T-helper 2 cell treated with Interferon-gamma antibody and Interleukin-4, amounts not matched to agents 100 ng/mL and 5 ng/mL, for 36 hours (primary cell): ENCODE measurements at regions not wholly inside any gene's neighbourhood (a gene's known extent, or its start where the extent isn't known, plus 50 kb on each side); places are given as distances from the start of the nearest gene placed in this dataset.

Source experiments
- intact Hi-C: fragments of 100-400 bp; cut with micrococcal nuclease; formaldehyde crosslinking; loops from one replicate; pipeline ENCODE4 v1.15.1; 2023

GRCh38 chr18:43571078-43571689 lies 293.9 kb upstream of the SYT4 start:
- intact Hi-C loops: loop anchor here (1.0 kb wide), 2 partner anchors 16 to 1813 kb away; no protein-coding TSS in a partner anchor

GRCh38 chr18:43572163-43572562 lies 294.9 kb upstream of the SYT4 start:
- intact Hi-C loops: no loop called here

GRCh38 chr18:43574974-43575373 lies 297.7 kb upstream of the SYT4 start:
- intact Hi-C loops: no loop called here

DNA sequence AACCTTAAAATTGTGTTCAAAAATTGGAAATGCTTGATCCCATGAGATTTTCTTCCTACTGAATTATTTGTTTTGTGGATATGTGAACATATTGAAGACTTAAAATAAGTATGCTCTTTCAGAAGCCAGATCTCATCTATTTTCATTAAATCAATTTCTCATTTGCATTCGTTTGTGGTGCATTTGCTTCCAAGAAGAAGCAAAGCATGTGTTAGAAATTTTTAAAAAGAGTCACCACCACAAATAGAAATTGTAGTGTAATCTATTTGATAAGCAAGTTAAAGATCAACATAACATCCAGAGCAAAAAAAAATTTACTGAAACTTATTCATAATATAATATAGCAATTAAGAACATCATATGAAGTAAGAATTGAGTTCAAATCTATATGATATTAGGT lies 300.9 kb upstream of the SYT4 start:
- intact Hi-C loops: no loop called here

DNA sequence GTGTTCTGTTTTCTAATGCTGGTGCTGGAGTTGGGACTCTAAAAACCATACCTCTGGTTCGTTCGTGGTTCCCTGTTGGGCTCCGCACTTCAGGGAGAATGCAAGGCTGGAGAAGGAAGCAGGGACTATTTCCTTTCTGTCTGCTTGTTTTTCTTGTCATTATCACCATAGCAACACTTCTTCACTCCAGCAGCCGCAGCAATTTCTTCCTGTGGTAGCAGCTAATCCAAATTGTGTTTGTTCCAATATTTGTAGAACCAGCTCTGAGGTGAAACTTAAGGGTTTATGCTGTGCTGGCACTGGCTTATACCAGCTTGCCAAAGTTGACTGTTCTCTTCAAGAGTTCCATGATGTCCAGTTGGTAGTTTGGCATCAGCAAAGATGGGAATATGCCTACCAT lies 301.4 kb upstream of the SYT4 start:
- intact Hi-C loops: no loop called here

DNA sequence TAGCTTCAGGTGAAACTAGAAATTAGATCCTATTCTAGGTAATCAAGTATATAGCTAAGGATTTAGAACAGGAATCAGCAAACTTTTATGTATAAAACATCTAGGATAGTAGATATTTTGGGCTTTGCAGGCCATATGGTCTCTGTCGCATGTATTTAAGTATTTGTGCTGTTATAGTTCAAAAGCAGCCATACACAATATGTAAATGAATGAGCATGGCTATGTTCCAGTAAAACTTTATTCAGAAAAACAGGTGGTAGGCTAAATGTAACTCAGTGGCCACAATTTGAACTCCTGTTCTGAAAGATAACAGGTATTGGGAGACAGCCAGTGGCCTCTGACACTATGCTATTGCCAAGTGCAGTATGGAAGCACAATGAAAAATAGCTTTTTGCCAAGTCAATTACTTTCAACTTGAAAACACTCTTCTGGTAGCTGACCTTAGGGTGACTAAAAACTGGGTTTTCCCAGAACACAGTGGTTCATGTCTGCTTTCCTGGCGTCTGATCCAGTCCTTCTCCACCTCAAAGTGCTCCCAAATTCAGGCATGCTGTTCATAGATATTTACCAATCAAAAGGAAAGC lies 304.7 kb upstream of the SYT4 start:
- intact Hi-C loops: no loop called here

GRCh38 chr18:43587538-43588153 lies 310.4 kb upstream of the SYT4 start:
- intact Hi-C loops: loop anchor here (1.0 kb wide), 1 partner anchor 16 kb away; no protein-coding TSS in a partner anchor

- intact Hi-C loops: no loop called here
These were observed 311.5 kb upstream of the SYT4 start for GRCh38 chr18:43588838-43589237.

GRCh38 chr18:43589611-43590151 lies 312.4 kb upstream of the SYT4 start:
- intact Hi-C loops: loop anchor here (10.0 kb wide), 1 partner anchor 1295 kb away; no protein-coding TSS in a partner anchor

DNA sequence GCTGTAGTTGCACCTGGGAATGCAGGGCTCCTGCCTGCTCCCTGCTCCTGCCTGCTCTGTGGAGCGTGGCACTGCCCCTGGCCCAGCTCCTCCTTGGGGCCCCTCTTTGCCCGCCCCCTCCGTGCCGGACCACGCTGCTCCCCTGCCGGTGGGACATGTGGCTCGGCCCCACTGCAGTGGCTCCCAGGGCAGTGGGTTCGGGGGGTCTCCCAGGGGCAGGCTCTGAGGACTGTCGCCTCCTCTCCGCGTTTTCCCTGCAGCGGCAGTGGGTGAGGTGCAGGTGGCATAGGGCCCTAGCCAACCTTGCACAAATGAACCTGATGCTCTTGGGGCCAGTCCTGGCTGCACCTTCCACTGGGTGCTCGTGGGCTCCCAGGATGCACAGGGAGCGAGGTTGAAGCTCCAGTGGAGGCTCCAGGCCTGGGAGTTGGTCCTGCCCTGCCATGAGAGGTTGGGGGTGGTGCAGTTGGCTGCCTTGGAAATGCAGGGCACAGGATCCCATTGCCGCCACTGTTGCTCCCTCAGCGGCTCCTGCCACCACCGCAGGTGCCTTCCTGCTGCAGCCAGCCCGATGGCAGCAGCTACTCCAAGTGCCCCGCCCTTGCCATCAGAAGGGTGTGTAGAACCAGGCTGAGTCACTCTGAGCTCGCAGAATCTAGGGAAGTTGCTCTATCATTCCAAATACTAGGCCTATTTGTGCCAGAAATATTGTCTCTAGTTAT lies 313.1 kb upstream of the SYT4 start:
- intact Hi-C loops: loop anchor here (10.0 kb wide), 1 partner anchor 1296 kb away; no protein-coding TSS in a partner anchor

DNA sequence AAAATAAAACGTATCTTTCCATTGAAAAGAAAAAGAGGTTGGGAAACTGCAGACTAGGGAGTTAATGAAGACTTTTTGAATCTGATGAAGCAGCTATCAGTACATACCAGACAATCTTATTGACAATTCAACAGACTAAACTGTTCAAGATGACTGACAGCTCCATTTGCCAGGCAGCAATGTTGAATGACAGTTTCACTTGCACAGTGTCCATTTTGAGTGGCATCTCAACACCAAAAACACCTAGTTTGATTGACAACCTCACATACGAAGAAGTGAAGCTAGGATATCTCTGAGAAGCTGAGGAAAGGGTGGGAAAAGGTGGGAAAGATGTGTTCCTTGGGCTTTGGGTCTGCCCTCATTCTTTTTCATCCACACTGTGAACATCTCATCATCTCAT lies 315.0 kb upstream of the SYT4 start:
- intact Hi-C loops: loop anchor here (10.0 kb wide), 1 partner anchor 1297 kb away; no protein-coding TSS in a partner anchor

GRCh38 chr18:43596105-43596712 lies 318.9 kb upstream of the SYT4 start:
- intact Hi-C loops: loop anchor here (10.0 kb wide), 1 partner anchor 1301 kb away; no protein-coding TSS in a partner anchor

GRCh38 chr18:43601432-43601831 lies 324.1 kb upstream of the SYT4 start:
- intact Hi-C loops: no loop called here

DNA sequence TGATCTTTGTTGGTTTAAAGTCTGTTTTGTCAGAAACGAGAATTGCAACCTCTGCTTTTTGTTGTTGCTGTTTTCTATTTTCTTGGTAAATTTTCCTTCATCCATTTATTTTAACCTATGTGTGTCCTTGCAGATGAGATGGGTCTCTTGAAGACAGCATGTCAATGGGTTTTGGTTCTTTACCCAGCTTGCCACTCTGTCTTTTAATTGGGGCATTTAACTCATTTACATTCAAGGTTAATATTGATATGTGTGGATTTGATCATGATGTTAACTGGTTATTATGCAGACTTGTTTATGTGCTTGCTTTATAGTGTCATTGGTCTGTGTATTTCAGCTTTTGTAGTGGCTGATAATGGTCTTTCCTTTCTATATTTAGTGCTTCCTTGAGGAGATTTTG lies 327.9 kb upstream of the SYT4 start:
- intact Hi-C loops: no loop called here

DNA sequence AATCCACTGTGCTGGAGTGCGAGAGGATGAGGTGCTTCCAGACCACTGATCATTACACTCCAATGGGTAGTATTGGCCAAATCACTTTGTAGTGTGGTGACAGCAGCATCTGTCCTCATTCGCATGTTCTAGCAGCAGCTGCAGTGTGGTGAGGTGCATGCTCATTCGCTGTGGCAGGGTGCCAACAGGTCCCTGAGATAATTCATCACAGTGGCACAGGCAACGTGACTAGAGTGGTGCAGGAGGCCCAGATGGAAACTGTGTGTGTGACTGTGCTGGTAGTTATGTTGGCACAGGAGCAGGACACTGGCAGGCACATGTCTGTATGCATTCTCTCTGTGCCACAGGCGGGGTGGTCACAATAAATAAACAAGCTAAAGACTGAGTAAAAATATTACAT lies 329.5 kb upstream of the SYT4 start:
- intact Hi-C loops: no loop called here

GRCh38 chr18:43620936-43621335 lies 343.6 kb upstream of the SYT4 start:
- intact Hi-C loops: loop anchor here (1.0 to 10.0 kb wide), 2 partner anchors 1591 to 2004 kb away; no protein-coding TSS in a partner anchor

DNA sequence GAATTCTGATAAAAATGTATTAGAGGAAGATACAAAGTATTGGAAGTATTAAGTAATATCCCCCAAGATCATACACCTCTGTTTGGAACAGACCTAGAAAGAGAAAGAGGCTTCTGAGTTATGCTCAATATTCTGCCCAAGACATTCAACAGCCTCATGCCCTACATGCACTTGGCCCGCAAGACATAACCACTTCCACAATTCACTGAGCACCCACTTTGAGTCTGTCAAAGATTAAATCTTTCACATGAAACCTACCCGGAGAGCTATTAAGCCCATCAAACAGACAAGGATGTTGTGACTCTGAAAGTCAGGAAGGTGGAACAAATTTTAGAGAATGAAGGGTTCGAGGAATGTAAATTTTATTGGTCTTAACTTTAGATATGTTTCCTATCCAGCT lies 344.7 kb upstream of the SYT4 start:
- intact Hi-C loops: loop anchor here (10.0 kb wide), 1 partner anchor 2003 kb away; no protein-coding TSS in a partner anchor

DNA sequence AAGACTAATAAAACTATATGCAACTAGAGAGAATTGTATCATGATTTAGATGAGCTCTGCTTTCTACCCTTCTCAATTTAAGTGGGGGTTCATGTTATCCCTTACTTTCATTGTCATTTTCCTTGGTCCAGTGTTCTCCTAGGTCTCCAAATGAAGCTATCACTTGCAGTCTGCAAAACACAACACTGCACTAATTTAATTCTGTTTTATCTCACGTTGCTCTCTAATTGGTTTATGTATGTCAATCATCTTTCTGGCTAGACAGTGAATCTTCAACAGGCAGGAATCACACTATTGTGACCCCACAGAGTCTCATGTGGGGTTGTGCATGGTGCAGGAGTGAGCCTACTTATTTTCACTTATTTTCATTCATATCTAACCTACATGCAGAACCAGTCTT lies 348.3 kb upstream of the SYT4 start:
- intact Hi-C loops: loop anchor here (10.0 kb wide), 1 partner anchor 1999 kb away; no protein-coding TSS in a partner anchor

DNA sequence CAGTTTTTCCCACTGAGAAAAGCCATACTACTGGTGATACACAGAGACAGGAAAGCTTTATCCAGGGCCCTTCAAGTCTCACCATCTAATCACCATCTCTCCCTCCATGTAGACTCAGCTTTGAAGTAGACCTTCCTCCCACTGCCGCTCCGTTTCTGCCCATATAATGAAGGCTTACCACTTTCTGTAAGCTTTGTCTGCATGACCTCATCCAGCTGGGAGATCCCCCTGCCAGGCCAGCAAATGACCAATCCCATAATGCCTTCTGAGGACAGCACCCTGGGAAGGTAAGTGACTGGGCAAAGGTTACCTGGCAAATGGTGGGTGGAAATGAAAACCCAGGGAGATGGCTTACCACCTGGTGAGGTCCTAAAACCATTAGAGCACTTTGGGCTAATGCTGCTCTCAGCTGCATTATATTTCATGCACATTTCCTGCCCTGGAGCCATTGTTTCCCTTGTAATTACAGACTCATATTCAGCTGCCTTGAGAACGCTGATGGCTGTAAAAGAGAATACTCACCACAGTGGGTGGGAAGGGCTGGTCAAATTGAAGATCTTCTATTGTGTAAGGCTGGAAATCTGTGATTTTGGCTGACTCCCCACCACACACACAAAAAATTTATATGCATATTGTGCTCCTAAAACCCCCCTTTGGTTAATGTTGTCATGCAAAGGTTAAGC lies 350.7 kb upstream of the SYT4 start:
- intact Hi-C loops: loop anchor here (10.0 kb wide), 1 partner anchor 1997 kb away; no protein-coding TSS in a partner anchor

DNA sequence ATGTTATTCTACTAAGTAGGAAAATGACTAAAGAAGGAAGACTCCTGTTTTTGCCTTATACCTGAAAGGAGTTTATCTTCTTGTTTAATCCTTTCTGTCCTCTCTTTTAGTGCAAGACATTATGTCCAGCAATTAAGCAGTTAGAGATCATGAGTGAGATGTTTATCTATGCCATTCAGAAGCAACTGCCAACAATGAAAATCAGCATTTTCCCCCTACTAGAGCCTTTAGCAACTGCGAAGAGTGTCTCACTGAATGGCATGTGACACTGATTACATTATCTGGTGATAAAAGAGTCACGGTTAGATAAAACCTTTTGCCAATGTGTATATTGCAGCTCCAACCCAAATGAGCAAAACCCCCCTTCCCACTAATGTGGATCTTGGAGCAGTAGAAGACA lies 357.7 kb upstream of the SYT4 start:
- intact Hi-C loops: no loop called here
